Stimulated activated CD4-positive, alpha-beta T cell treated with anti-CD3 and anti-CD28 coated beads, TNF-alpha, amount 100 ng/mL, for 48 hours (primary cell): ENCODE measurements at regions not wholly inside any gene's neighbourhood (a gene's known extent, or its start where the extent isn't known, plus 50 kb on each side); places are given as distances from the start of the nearest gene placed in this dataset.

Source experiments
- DNase-seq, 3 donors: peaks; one replicate each; pipeline ENCODE4 v3.0.0-alpha.2; 2020; ENCODE audit warnings: low read depth in 3 of 3

- DNase-seq, result no peak
These were observed 105.2 kb downstream of the FAS start for GRCh38 chr10:89095701-89096391.

GRCh38 chr10:89093728-89094127 lies 103.1 kb downstream of the FAS start:
- DNase-seq, result no peak

- DNase-seq, result no peak
These were observed 102.4 kb downstream of the FAS start for GRCh38 chr10:89092981-89093380.

GRCh38 chr10:89092439-89092838 lies 101.8 kb downstream of the FAS start:
- DNase-seq, result no peak

GRCh38 chr10:89091496-89091895 lies 100.9 kb downstream of the FAS start:
- no peak for DNase-seq

- no peak for DNase-seq
These were observed 100.3 kb downstream of the FAS start for GRCh38 chr10:89090756-89091445.

GRCh38 chr10:89086801-89087521 lies 96.4 kb downstream of the FAS start:
- peak in 1 of 3 donors; percentile 20 for DNase-seq

GRCh38 chr10:89085153-89085552 lies 94.6 kb downstream of the FAS start:
- no peak for DNase-seq

- no peak for DNase-seq
These were observed 91.5 kb downstream of the FAS start for GRCh38 chr10:89082086-89082485.

GRCh38 chr10:89080660-89081059 lies 90.1 kb downstream of the FAS start:
- no peak for DNase-seq

- DNase-seq, result no peak
These were observed 89.4 kb downstream of the FAS start for GRCh38 chr10:89079961-89080360.

- DNase-seq, result no peak
These were observed 88.4 kb downstream of the FAS start for GRCh38 chr10:89078724-89079672.

- DNase-seq, result no peak
These were observed 85.5 kb downstream of the FAS start for GRCh38 chr10:89076120-89076519.

- DNase-seq, result no peak
These were observed 85.0 kb downstream of the FAS start for GRCh38 chr10:89075631-89076030.

GRCh38 chr10:89074120-89074519 lies 83.5 kb downstream of the FAS start:
- DNase-seq, result no peak

- no peak for DNase-seq
These were observed 83.1 kb downstream of the FAS start for GRCh38 chr10:89073719-89074118.

GRCh38 chr10:89069589-89069988 lies 79.0 kb downstream of the FAS start:
- DNase-seq, result no peak
